ENCODE measurements at regions not wholly inside any gene's neighbourhood (a gene's known extent, or its start where the extent isn't known, plus 50 kb on each side); places are given as distances from the start of the nearest gene placed in this dataset.

DNA sequence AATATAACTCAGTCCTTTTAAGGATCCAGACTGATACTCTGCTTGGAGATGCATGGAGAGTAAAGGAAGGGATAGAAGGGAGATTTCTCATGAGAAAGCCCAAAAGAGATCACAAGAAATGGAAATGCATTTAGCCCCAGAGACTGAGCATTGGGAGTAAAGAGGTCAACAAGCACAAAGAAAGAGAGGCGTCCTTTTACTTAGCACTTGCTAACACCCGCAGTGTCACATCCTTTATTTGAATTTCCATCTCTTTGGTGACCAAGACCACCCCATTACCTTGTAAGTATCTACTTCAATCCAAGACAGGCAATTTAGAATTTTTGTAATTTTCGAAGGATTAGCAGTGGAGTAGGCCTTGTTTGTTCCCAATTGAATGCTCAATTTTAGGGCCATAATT lies 111.8 kb upstream of the DCC start:
- no peak for TF ChIP-seq ZNF274 (IDR thresholded peaks at IDR 0.05; ENCODE audit: low read depth, low read length)
- TF ChIP-seq, protein P1, sequence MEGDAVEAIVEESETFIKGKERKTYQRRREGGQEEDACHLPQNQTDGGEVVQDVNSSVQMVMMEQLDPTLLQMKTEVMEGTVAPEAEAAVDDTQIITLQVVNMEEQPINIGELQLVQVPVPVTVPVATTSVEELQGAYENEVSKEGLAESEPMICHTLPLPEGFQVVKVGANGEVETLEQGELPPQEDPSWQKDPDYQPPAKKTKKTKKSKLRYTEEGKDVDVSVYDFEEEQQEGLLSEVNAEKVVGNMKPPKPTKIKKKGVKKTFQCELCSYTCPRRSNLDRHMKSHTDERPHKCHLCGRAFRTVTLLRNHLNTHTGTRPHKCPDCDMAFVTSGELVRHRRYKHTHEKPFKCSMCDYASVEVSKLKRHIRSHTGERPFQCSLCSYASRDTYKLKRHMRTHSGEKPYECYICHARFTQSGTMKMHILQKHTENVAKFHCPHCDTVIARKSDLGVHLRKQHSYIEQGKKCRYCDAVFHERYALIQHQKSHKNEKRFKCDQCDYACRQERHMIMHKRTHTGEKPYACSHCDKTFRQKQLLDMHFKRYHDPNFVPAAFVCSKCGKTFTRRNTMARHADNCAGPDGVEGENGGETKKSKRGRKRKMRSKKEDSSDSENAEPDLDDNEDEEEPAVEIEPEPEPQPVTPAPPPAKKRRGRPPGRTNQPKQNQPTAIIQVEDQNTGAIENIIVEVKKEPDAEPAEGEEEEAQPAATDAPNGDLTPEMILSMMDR (IDR thresholded peaks at IDR 0.05 in 2 of 3, conservative IDR thresholded peaks at IDR 0.05 in 1 of 3; ENCODE audit: borderline replicate concordance in 1 of 3, insufficient read depth in 1 of 3, low read depth in 2 of 3, low read length in 2 of 3): no peak
- no peak for TF ChIP-seq SRF (IDR thresholded peaks at IDR 0.05; ENCODE audit: low read depth)
- TF ChIP-seq, protein P2, sequence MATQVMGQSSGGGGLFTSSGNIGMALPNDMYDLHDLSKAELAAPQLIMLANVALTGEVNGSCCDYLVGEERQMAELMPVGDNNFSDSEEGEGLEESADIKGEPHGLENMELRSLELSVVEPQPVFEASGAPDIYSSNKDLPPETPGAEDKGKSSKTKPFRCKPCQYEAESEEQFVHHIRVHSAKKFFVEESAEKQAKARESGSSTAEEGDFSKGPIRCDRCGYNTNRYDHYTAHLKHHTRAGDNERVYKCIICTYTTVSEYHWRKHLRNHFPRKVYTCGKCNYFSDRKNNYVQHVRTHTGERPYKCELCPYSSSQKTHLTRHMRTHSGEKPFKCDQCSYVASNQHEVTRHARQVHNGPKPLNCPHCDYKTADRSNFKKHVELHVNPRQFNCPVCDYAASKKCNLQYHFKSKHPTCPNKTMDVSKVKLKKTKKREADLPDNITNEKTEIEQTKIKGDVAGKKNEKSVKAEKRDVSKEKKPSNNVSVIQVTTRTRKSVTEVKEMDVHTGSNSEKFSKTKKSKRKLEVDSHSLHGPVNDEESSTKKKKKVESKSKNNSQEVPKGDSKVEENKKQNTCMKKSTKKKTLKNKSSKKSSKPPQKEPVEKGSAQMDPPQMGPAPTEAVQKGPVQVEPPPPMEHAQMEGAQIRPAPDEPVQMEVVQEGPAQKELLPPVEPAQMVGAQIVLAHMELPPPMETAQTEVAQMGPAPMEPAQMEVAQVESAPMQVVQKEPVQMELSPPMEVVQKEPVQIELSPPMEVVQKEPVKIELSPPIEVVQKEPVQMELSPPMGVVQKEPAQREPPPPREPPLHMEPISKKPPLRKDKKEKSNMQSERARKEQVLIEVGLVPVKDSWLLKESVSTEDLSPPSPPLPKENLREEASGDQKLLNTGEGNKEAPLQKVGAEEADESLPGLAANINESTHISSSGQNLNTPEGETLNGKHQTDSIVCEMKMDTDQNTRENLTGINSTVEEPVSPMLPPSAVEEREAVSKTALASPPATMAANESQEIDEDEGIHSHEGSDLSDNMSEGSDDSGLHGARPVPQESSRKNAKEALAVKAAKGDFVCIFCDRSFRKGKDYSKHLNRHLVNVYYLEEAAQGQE (IDR thresholded peaks at IDR 0.05; ENCODE audit: low read depth): no peak
- TF ChIP-seq POLR2AphosphoS5 (IDR thresholded peaks at IDR 0.05; ENCODE audit: low read depth, low read length): no peak
- TF ChIP-seq POLR2A (IDR thresholded peaks at IDR 0.05; ENCODE audit: borderline replicate concordance, extremely low read depth, insufficient read depth, insufficient read length): no peak
- no peak for TF ChIP-seq EGR1 (IDR thresholded peaks at IDR 0.05; ENCODE audit: low read depth)
- TF ChIP-seq, protein P3, sequence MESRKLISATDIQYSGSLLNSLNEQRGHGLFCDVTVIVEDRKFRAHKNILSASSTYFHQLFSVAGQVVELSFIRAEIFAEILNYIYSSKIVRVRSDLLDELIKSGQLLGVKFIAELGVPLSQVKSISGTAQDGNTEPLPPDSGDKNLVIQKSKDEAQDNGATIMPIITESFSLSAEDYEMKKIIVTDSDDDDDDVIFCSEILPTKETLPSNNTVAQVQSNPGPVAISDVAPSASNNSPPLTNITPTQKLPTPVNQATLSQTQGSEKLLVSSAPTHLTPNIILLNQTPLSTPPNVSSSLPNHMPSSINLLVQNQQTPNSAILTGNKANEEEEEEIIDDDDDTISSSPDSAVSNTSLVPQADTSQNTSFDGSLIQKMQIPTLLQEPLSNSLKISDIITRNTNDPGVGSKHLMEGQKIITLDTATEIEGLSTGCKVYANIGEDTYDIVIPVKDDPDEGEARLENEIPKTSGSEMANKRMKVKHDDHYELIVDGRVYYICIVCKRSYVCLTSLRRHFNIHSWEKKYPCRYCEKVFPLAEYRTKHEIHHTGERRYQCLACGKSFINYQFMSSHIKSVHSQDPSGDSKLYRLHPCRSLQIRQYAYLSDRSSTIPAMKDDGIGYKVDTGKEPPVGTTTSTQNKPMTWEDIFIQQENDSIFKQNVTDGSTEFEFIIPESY (IDR thresholded peaks at IDR 0.05; ENCODE audit: extremely low read depth, insufficient replicate concordance, low read length): no peak
- TF ChIP-seq, protein P4, sequence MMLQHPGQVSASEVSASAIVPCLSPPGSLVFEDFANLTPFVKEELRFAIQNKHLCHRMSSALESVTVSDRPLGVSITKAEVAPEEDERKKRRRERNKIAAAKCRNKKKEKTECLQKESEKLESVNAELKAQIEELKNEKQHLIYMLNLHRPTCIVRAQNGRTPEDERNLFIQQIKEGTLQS (IDR thresholded peaks at IDR 0.05): no peak
- no peak for TF ChIP-seq SP1 (IDR thresholded peaks at IDR 0.05; ENCODE audit: low read depth)
- no peak for TF ChIP-seq EZH2 (IDR thresholded peaks at IDR 0.05)
- no peak for TF ChIP-seq RAD21 (IDR thresholded peaks at IDR 0.05; ENCODE audit: low read depth)

Measured in HCT116 (cell line).